Caco-2 (cell line): ENCODE measurements at regions not wholly inside any gene's neighbourhood (a gene's known extent, or its start where the extent isn't known, plus 50 kb on each side); places are given as distances from the start of the nearest gene placed in this dataset.
"Not testable (repeated sequence)": the region's sequence is repeated elsewhere in the genome, so short reads cannot be mapped to it uniquely, and the experiment has no call there.

Experiments used
- BruUV-seq: library from RNA; stranded (reverse); fragments of 400-500 nt; replicated peaks from 2 replicates; lab custom pipeline; 2021; lab: Mats Ljungman, UMichigan
- CTCF ChIA-PET: fragments of 300-600 bp; sonication (Branson Sonifier 250); formaldehyde crosslinking; loops from one replicate; lab custom pipeline; 2022; ENCODE audit warnings: antibody characterized with exemption; lab: Charles Lee
- POLR2A ChIA-PET: fragments of 300-600 bp; sonication (Branson Sonifier 250); formaldehyde crosslinking; loops from one replicate; lab custom pipeline; 2022; ENCODE audit warnings: antibody characterized with exemption; lab: Charles Lee
- DNase-seq, 2 experiments: peaks; one replicate each; pipeline versions ENCODE4 v3.0.0 to v3.0.0-alpha.2; 2020 to 2022
- H3K27me3 ChIP-seq: replicated peaks from 2 replicates; pipeline ENCODE4 v1.6.0; 2011; ENCODE audit warnings: low read length; ENCODE audit not compliant: control insufficient read depth, insufficient read depth
- H3K36me3 ChIP-seq: 2 replicates; pipeline ENCODE4 v1.5.1; 2011; ENCODE audit warnings: low read length; ENCODE audit not compliant: control insufficient read depth, insufficient read depth
- H3K4me1 ChIP-seq: fragments of 250-450 bp; sonication (Bioruptor Pico); 2 replicates; pipeline ENCODE4 v1.5.1; 2020; ENCODE audit warnings: mild to moderate bottlenecking
- H3K4me3 ChIP-seq: 2 replicates; pipeline ENCODE4 v1.5.1; 2011; ENCODE audit warnings: low read depth, mild to moderate bottlenecking, control low read depth, low read length
- H3K9me3 ChIP-seq: fragments of 250-450 bp; sonication (Bioruptor Pico); 2 replicates; pipeline ENCODE4 v1.5.1; 2020; ENCODE audit warnings: mild to moderate bottlenecking, moderate library complexity
- H3K27ac Mint-ChIP-seq: one replicate; pipeline ENCODE4 v1.8.0; 2022; ENCODE audit warnings: mixed read lengths; ENCODE audit not compliant: unreplicated experiment
- H3K27me3 Mint-ChIP-seq: one replicate; pipeline ENCODE4 v1.8.0; 2022; ENCODE audit warnings: mixed read lengths; ENCODE audit not compliant: insufficient read depth, unreplicated experiment
- H3K36me3 Mint-ChIP-seq: one replicate; pipeline ENCODE4 v1.8.0; 2022; ENCODE audit warnings: mild to moderate bottlenecking, mixed read lengths; ENCODE audit not compliant: insufficient read depth, unreplicated experiment
- H3K4me1 Mint-ChIP-seq: one replicate; pipeline ENCODE4 v1.8.0; 2022; ENCODE audit warnings: low read depth, mixed read lengths; ENCODE audit not compliant: unreplicated experiment
- H3K4me3 Mint-ChIP-seq: one replicate; pipeline ENCODE4 v1.8.0; 2022; ENCODE audit warnings: mild to moderate bottlenecking, moderate library complexity, mixed read lengths; ENCODE audit not compliant: unreplicated experiment
- H3K9me3 Mint-ChIP-seq: one replicate; pipeline ENCODE4 v1.8.0; 2022; ENCODE audit warnings: mixed read lengths; ENCODE audit not compliant: unreplicated experiment
- intact Hi-C: fragments of 100-400 bp; cut with micrococcal nuclease; formaldehyde crosslinking; loops from one replicate; pipeline ENCODE4 v1.10.0; 2022; ENCODE audit not compliant: unreplicated experiment
- TF ChIP-seq, protein P1 (sequence below), 2 experiments: fragments of 200-600 bp in 1 of 2; IDR thresholded peaks; 1 replicate in 1 of 2; 2 replicates in 1 of 2; pipeline versions ENCODE4 v1.5.1 to v1.8.0; 2011 to 2022; ENCODE audit warnings: antibody characterized with exemption in 1 of 2, control low read depth in 1 of 2, inconsistent platforms in 1 of 2, low read depth in 1 of 2, low read length in 1 of 2, mild to moderate bottlenecking in 1 of 2, moderate library complexity in 1 of 2; ENCODE audit not compliant: insufficient read depth in 1 of 2, severe bottlenecking in 1 of 2, unreplicated experiment in 1 of 2

DNA sequence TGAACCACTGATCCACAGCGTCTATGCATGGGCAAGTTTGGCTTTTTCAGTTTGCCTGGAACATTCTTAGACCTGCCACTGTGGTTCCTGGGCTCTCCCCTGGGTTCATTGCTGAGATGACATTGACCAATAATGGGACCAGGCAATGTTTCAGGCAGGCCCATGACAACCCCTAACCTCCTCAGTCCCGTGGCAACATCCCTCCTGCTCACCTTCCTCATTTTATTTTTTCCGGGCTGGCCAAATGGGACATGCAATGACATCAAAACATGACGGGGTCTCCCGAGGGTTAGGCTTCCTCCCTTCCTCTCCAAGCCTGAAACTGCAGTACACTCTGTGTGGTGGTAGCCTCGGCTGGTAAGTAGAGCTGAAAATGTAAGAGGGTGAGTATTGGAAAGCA, 234.0 kb upstream of the RREB1 start:
- POLR2A ChIA-PET: no interaction called here

DNA sequence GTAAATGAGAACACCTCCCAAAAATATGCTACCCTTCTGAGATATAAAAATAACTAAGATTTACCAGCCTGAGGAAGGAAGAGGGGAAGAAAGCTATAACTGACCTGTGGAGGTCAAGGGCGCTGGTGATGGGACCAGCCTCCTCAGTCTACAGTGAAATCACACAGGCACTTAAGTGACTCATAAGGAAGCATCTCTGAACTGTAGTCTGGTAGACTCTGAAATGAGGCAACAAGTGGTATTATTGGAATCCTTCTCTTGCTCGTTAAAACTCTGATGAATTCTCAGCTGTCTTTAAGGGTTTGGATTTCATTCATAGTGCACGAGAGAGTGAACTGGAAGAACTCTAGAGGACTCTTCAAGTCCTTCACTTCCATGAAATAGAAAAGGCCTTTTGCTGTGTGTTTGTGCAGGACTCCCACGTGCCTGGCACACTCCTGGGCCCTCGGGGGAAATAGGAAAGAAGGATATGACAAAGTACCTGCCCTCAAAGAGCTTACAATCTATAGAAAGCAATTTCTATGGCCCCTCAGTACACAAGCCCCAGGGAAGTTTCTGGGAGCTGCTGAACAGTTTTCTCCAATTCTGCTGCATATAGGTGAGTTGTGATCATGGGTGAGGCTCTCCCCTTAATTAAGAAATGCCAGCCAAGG, 231.8 kb upstream of the RREB1 start:
- H3K27me3 Mint-ChIP-seq: no peaks in the 10 kb centered on the region
- no peaks in the 10 kb centered on the region for H3K27me3 ChIP-seq
- intact Hi-C loops: no loop called here
- no peak overlapping the region for H3K4me3 ChIP-seq
- H3K9me3 ChIP-seq: no peaks in the 10 kb centered on the region
- DNase-seq: no peak
- POLR2A ChIA-PET: no interaction called here
- no peaks in the 10 kb centered on the region for H3K4me1 Mint-ChIP-seq
- H3K36me3 ChIP-seq: no peaks in the 10 kb centered on the region
- no peak overlapping the region for H3K27ac Mint-ChIP-seq
- TF ChIP-seq, protein P1, sequence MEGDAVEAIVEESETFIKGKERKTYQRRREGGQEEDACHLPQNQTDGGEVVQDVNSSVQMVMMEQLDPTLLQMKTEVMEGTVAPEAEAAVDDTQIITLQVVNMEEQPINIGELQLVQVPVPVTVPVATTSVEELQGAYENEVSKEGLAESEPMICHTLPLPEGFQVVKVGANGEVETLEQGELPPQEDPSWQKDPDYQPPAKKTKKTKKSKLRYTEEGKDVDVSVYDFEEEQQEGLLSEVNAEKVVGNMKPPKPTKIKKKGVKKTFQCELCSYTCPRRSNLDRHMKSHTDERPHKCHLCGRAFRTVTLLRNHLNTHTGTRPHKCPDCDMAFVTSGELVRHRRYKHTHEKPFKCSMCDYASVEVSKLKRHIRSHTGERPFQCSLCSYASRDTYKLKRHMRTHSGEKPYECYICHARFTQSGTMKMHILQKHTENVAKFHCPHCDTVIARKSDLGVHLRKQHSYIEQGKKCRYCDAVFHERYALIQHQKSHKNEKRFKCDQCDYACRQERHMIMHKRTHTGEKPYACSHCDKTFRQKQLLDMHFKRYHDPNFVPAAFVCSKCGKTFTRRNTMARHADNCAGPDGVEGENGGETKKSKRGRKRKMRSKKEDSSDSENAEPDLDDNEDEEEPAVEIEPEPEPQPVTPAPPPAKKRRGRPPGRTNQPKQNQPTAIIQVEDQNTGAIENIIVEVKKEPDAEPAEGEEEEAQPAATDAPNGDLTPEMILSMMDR (IDR thresholded peaks at IDR 0.05; ENCODE audit: insufficient read depth in 1 of 2, low read depth in 1 of 2, low read length in 1 of 2, severe bottlenecking in 1 of 2, unreplicated experiment in 1 of 2): no peak
- CTCF ChIA-PET: no interaction called here
- BruUV-seq: no TSS peak
- H3K36me3 Mint-ChIP-seq: no peaks in the 10 kb centered on the region
- no peaks in the 10 kb centered on the region for H3K9me3 Mint-ChIP-seq
- H3K4me3 Mint-ChIP-seq: no peak overlapping the region
- H3K4me1 ChIP-seq: no peaks in the 10 kb centered on the region

More for the DNA sequence above, 234.0 kb upstream of the RREB1 start:
- Mint-ChIP-seq H3K4me3 (no peak overlapping the region), H3K4me1 (no peaks in the 10 kb centered on the region), H3K27ac (no peak overlapping the region), H3K27me3 (no peaks in the 10 kb centered on the region), H3K36me3 (no peaks in the 10 kb centered on the region), H3K9me3 (no peaks in the 10 kb centered on the region)
- TF ChIP-seq, protein P1 (IDR thresholded peaks at IDR 0.05; ENCODE audit: insufficient read depth in 1 of 2, low read depth in 1 of 2, low read length in 1 of 2, severe bottlenecking in 1 of 2, unreplicated experiment in 1 of 2): no peak
- intact Hi-C loops: no loop called here
- DNase-seq: no peak
- H3K9me3 ChIP-seq: no peaks in the 10 kb centered on the region
- H3K27me3 ChIP-seq: no peaks in the 10 kb centered on the region
- no TSS peak for BruUV-seq
- CTCF ChIA-PET: no interaction called here
- no peaks in the 10 kb centered on the region for H3K36me3 ChIP-seq
- H3K4me3 ChIP-seq: no peak overlapping the region
- no peaks in the 10 kb centered on the region for H3K4me1 ChIP-seq

DNA sequence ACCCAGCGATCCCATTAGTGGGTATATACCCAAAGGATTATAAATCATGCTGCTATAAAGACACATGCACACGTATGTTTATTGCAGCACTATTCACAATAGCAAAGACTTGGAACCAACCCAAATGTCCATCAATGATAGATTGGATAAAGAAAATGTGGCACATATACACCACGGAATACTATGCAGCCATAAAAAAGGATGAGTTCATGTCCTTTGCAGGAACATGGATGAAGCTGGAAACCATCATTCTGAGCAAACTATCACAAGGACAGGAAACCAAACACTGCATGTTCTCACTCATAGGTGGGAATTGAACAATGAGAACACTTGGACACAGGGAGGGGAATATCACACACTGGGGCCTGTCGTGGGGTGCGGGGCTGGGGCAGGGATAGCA, 230.0 kb upstream of the RREB1 start:
- CTCF ChIA-PET, H3K9me3 ChIP-seq, H3K4me3 Mint-ChIP-seq, H3K4me1 ChIP-seq, H3K36me3 Mint-ChIP-seq, DNase-seq, BruUV-seq, H3K27me3 Mint-ChIP-seq, H3K27me3 ChIP-seq, H3K36me3 ChIP-seq, H3K4me1 Mint-ChIP-seq, H3K9me3 Mint-ChIP-seq, intact Hi-C loops, H3K27ac Mint-ChIP-seq, POLR2A ChIA-PET, H3K4me3 ChIP-seq: not testable (repeated sequence)
